C1 segment of cervical spinal cord (tissue), 14 donors: ENCODE measurements at regions not wholly inside any gene's neighbourhood (a gene's known extent, or its start where the extent isn't known, plus 50 kb on each side); places are given as distances from the start of the nearest gene placed in this dataset.
"Not testable (repeated sequence)": the region's sequence is repeated elsewhere in the genome, so short reads cannot be mapped to it uniquely, and the experiment has no call there.

ENCODE experiments used
- DNase-seq, 14 donors: peaks; one replicate each; lab custom pipeline; 2025; lab: John Stamatoyannopoulos, UW

DNA sequence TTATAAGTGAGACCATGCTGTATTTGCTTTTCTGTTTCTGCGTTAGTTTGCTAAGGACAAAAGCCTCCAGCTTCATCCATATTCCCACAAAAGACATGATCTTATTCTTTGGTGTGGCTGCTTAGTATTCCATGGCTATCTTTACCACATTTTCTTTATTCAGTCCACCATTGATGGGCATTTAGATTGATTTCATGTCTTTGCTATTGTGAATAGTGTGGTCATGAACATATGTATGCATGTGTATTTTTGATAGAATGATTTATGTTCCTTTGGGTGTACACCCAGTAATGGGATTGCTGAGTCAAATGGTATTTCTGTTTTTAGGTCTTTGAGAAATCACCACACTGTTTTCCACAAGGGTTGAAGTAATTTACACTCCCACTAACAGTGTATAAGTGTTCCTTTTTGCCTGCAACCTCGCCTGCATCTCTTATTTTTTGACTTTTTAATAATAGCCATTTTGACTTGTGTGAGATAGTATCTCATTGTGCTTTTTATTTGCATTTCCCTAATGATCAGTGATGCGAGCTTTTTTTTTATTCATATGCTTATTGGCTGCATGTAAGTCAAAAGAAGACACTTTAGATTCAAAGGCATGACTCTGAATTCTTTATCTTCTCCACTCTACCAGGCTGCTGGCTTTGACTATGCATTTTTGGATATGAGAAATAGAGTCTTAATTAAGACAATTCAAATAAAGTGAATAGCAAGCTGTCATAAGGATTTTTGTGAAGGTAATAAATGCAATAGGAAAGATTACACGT is 183.3 kb upstream of the SYNPR start:
- no peak for DNase-seq

DNA sequence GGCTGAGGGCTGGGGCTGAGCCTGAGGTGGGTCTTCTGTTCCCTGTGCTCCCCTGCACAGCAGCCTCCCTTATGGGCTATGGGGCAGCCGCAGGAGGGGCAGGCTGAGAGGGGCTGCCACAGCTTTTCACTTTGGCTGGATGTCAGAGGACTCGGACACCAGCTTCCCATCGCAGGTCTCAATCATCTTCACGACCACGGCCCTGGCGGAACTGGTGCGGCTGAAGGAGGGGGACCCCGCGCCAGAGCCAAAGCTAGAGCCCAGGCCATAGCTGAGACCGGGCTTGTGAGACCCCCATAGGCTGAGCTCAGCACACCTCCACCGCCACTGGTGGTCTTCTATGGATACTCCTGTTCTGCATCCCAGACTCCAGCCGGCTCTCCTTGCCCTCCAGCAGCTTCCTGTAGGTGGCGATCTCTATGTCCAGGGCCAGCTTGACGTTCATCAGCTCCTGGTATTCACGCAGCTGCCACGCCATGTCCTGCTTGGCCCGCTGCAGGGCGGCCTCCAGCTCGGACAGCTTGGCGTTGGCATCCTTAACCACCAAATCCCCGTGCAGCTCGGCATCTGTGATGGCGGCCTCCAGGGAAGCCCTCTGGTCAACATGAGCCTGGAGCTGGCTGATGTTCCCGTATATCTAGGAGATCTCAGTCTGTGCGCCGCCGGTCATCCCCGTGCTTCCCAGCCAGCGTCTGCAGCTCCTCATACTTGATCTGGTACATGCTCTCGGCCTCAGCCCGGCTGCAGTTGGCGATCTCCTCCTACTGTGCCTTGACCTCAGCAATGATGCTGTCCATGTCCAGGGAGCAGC is 181.7 kb upstream of the SYNPR start:
- DNase-seq: no peak

DNA sequence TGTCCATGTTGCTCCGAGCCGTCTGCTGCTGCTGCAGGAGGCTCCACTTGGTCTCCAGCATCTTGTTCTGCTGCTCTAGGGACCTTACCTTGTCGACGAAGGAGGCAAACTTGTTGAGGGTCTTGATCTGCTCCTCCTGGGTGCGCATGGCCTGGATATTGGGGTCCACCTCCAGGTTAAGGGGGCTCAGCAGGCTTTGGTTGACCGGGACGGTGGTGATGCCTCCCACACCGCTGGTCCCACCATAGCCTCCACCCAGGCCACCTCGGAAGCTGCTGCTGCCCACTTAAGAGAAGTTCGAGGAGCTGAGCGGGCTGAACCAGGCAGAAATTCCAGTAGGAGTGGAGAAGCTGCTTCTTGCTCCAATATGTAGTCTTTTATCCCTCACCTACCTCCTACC is 180.7 kb upstream of the SYNPR start:
- DNase-seq: no peak

DNA sequence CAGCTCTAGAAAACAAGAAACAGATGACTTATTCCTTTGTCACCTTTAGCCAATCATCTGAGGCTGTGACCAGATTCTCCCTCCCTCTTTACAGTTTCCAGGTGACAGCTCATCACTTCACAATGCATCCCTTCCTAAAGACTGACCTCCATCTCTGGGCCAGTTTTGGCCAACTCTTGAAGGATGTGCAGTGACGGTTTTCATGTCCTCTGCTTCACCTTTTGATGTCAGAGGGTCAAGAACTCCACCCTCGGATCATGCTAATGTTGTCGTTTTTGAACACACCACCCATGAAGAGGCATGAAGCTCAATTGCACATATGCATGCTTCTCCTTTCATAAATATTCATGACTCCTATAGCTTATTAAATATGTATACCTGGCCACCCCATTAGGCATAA is 161.2 kb upstream of the SYNPR start:
- DNase-seq: no peak

DNA sequence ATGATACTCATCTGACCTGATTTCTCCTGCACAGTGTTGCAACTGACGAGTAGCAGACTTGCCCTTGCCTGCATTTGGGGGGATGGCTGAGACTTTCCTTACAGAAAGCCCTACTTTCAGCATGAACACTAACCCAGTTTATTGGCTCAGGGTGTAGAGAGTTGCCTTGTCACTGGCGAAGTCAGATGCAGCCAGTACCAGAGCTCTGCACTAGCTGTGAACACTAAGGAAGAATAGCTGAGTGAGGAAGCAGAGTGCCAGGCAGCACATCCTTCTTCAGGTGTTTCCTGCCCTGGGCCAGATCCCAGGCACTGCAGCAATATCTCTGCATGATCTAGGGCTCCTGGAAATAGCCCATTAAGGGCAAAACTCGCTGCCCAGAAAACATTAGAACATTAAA is 154.0 kb upstream of the SYNPR start:
- no peak for DNase-seq

DNA sequence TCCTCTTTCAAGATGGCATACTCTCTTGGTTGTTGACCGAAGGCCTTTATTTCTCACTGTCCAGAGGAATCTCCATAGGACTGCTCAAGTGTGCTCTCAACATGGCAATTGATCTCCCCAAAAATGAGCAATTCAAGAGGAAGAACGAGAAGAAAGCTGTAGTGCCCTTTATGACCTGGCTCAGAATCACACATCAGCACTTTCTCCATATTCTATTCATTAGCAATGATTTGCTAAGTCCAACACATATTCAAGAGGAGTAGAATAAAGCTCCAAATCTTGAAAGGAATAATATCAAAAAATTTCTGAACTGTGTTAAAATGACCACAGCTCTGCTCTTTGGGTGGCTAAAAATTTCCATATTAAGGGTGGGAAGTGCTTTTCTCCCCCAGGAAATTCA is 151.6 kb upstream of the SYNPR start:
- DNase-seq: no peak

DNA sequence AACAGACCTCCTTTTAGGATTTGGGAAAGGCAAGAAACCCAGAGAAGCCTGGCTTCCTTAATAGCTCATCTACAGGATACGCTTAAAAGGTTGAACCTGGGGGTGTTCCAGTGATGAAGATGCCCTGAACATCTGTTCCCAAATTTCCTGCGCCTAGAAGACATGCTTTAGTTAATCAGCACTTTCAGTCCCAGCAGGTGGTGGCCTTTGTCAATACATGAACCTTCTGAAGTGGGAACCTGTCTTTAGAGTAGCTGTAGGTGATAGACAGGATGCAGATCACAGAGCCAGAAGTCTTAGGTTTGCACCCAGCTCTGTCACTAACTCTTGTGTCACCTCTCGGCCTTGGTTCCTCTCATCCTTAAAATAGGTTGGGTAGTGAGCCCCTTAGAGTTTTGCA is 149.7 kb upstream of the SYNPR start:
- DNase-seq: no peak

DNA sequence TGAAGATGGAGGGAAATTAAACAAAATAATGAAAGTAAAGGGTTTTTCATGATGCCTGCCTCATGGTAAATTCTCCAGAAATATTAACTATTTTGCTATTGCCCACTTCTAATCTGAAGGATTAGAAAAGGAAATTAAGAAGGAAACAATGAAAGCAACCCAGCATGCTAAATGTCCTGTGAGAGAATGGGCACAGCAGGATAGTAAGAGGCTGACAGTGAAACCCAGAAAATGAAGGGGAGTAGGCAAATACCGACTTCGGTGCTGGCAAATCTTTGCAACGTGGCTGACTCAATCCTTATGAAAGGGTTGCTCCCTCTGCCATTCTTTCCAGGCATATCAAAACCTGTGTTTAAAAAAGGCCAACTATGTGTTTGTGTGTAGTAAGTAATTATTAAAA is 147.5 kb upstream of the SYNPR start:
- no peak for DNase-seq

DNA sequence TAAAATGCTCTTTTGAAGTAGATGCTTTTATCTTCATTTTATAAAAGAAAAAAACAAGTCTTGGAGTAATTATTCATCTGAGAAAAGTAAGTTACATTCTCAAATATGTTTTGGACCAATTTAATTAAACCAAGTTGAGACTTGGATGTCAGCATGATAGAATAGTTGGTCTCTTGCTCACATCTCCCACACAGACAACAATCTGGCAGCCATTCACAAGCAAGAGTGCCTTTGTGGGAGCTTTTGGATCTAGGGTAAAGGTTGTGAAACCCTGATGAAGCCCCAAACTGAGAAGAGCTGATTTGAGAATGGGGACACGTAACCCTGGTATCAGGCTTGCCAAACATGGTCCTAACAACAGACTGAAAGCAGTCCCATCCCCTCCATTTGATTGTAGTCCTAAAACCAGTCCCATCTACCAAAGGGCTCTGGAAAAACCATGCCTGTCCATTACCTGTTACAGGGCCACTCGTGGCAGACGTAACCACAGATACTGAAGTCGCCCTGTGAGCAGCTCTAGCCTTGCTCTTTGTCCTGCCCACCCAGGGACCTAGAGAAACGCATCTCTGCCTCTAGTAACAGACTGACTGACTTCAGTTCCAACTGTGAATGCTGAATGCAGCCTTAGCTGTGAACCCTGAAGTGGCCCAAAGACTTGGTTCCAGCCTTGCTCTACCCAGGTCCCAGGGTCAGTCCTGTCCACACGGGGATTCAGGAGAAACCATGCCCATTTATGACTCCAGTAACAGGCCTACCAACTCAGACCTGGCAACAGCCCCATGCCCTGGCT is 145.5 kb upstream of the SYNPR start:
- DNase-seq: no peak

DNA sequence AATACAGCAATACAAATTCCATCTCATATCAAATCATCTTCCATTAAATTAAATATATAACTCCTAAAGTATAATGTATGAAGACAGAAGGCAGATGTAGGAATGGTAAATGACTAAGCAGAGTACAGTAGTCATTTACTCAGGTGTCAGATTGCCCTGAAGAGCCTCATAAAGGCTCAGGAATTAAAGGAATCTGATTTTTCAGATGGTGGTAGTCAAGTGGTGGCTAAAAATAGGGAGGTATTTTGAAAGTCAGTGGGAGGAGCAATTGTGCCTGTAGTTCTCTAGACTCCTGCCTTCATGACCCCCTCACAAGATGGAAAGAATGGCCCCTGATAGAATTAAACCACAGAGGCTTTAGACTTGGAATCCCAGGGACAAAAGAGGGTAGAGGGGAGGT is 142.7 kb upstream of the SYNPR start:
- DNase-seq: no peak

DNA sequence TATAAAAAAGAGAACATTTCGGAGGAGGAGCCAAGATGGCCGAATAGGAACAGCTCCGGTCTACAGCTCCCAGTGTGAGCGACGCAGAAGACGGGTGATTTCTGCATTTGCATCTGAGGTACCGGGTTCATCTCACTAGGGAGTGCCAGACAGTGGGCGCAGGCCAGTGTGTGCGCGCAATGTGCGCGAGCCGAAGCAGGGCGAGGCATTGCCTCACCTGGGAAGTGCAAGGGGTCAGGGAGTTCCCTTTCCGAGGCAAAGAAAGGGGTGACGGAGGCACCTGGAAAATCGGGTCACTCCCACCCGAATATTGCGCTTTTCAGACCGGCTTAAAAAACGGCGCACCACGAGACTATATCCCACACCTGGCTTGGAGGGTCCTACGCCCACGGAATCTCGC is 141.9 kb upstream of the SYNPR start:
- not testable (repeated sequence) for DNase-seq

DNA sequence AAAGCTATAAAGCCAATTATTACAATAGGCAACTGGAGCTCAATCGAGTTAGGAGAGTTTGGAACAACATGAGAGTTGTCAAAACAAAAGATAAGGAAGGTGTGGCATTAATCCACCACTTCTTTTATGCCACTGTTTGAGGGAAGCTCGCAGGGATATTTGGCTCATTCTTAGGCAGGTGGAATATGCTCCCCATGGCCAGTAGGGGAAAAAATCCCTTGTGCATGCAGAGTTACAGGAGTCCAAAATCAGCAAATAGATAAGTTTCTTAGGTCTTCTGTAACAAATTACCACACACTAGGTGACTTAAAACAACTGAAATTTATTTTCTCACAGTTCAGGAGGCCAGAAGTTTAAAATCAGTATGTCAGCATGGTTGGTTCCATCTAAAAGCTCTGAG is 135.4 kb upstream of the SYNPR start:
- no peak for DNase-seq

DNA sequence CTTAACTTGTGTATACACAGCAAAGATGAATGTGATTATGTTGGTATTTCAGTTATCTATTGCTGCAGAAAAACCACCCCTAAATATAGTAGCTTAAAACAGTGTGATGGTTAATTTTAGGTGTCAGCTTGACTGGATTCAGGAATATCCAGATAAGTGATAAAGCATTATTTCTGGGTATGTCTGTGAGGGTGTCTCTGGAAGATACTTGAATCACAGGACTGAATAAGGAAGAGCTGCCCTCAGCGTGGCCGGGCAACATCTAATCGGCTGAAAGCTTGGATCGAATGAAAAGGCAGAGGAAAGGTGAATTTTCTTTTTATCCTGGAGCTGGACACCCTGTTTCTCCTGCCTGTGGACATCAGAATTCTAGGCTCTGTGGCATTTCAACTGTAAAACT is 132.0 kb upstream of the SYNPR start:
- no peak for DNase-seq

DNA sequence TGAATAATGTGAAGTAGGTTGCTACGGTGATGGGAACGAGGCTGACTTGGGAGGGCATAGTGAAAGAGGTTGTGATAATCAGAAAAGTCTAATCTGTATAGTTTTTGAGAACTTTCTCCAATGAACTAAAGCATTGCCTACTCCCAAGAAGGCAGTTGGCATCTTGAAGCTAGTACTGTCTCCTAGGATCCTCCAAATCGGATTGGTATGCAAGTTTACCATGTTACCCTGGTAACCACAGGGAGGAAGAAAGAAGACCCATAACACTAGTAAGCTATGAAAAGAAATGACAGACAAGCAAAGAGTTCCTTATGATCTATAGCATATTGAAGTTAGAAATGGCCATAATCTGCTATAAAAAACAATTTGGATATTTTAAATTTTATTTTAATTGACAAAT is 127.2 kb upstream of the SYNPR start:
- no peak for DNase-seq

DNA sequence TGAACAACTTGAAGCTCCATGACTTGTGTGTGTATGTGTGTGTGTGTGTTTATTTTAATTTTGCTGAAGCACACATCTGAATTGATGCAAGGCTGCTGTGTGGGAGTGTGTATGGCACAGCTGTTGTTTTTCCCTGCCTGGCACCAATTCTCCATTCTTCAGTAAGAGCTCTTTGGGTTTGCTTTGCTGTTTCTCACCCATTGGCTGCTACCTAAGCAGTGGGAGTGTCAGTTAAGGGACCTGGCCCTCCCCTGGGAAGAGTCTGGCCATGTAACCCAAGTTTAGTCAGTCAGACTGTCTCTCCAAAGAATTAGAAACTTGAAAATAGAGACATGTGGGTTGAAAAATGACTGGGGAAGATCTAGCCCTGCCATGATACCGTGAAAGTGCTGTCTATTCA is 126.2 kb upstream of the SYNPR start:
- no peak for DNase-seq

DNA sequence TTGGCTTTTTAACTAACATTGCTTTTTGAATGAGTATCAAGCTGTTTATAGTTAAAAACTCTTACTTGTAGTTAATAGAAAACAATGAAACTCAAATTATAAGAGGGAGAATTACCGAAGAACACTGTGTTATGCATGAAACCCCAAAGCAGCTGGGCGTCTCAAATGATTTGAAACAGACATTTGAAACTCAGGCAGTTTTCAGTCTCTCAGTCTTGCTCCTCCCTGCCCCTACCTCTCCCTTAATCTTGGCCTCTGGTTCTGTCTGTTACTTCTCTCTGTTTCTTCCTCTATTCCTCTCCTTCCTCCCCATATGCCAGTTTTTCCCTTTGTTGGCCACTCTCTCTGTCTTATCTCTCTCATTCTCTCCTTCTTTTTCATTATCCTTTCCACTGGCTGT is 118.3 kb upstream of the SYNPR start:
- DNase-seq: no peak

DNA sequence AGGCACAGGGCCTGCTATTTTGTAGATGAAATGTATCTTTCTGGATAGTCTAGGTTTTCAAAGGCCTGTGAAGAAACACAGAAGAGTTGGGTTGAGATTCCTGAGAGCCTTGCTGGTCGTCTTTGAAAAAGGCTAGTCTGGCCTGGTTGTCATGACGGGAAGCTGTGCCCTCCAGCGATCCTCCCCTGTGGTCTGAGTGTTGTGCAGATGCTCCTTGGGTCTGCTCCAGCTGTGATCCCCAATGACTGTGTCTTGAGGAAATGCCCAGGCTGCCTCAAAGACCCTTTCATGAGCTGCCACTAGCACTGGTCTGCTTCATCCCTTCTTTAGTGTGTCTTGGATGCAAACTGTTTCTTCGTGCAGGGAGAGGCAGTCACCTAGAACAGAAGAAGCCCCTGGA is 111.0 kb upstream of the SYNPR start:
- DNase-seq: peak in 5 of 14 donors; percentile 0 to 28 (median 6)

DNA sequence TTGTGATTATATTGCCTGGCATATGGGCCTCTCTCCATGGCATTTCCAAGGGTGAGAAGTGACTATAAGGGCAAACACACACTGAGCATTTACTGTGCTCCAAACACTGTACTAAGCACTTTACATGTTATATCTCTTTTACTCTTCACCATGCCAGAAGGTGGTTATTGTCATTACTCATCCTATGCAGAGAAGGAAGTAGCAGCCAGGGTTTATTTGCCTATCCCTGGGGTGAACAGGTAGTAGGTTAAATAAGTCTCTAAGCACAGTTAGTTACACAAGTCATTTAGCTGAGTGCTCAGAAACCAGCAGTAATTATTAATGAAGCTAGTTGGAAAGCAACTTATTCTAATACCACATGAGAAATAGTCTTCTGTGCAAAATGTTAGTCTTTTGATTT is 109.9 kb upstream of the SYNPR start:
- no peak for DNase-seq

DNA sequence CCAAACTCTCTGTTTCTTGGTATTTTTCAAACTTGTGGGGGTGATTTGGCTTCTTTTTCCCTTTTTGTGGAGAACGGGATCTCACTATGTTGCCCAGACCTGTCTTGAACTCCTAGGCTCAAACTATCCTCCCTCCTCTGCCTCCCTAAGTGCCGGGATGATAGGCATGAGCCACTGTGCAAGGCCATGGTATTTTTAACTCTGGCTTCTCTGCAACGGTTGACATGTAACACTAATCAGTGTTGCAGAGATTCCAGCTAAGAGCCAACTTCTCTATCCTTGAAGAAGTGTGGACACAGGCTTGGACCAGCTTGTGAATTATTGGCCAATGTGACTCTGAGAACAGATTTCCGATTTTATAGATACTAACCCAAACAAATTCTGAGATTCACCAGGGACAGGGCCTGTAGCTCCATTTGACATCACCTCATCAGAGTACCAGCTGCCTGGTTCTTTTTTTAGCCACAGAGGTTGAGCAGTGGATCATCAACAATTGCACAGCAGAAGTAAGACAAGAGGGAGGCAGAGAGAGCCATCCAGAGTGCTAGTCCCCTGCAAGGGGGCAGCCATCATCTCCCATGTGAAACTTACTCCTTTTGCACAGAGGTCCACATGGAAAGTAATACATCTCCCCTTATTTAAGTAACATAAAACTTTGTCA is 98.1 kb upstream of the SYNPR start:
- DNase-seq: no peak

DNA sequence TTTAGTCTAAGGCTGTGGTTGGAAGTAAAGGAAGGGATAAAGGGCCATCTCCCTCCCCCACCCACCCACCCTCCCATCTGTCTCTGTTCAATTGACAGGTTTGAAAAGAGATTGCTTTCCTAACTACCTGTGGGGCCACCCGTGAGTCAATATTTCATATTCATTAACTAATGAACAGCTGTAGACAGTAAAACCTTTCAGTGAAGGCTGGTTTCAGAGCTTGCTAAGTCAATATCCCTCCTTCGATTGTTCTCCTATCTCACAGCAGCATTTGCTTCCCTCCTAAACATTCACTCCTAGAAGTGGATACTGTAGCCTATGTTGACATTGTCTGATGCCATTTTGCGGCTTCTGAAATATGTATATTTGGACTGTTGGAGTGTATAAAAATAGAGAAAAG is 85.9 kb upstream of the SYNPR start:
- no peak for DNase-seq

DNA sequence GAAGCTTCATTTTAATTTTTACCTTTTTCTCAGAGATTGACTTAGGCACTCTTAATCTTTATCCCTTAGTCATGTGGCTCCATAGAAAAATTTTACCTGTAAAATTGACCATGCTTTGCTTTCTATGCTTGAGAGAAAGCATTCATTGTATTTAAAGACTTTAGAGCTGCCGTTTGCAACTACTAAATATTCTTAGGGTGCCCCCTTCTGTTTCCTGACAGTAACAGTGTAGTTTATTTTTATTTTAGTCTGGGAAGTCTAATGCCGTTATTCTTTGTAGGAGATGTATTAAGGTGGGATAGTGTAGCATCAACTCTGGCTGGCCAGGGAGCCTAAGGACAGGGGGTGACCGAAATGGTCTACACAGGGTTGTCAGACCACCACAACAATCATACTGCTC is 84.5 kb upstream of the SYNPR start:
- peak in 1 of 14 donors; percentile 20 for DNase-seq

DNA sequence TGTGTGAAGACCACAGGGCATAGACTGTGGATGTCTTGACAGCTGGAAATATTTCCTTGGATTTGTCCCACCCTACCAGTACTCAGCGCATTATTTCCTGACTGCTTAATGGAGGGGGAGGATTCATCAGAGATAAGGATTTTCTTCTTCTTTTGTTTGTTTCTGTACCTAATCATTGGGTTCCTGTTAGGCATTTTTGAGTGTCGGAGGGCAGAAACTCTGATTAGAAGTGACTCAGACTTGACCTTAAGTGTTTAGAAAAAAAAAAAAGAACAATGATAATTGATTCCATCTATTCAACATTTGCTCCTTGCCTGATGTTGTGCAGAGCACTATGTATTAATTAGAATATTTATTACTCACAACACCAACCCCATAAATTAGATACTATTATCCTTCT is 78.5 kb upstream of the SYNPR start:
- no peak for DNase-seq
